IMR-90 (cell line): ENCODE measurements at regions not wholly inside any gene's neighbourhood (a gene's known extent, or its start where the extent isn't known, plus 50 kb on each side); places are given as distances from the start of the nearest gene placed in this dataset.

ENCODE experiments used
- ATAC-seq: fragments of 200-7000 bp; cut with Tn5 transposase; 2 replicates; pipeline ENCODE4 v1.9.1; 2020; ENCODE audit warnings: low read depth, mild to moderate bottlenecking, moderate library complexity
- BruUV-seq: library from RNA; stranded (reverse); fragments of 400-500 nt; replicated peaks from 2 replicates; lab custom pipeline; 2021; lab: Mats Ljungman, UMichigan
- CTCF ChIA-PET: fragments of 300-600 bp; formaldehyde crosslinking; extraction: SDS; loops from one replicate; lab custom pipeline; 2021; ENCODE audit warnings: antibody characterized with exemption; lab: Yijun Ruan, JAX
- POLR2A ChIA-PET: fragments of 300-600 bp; sonication (Branson Sonifier 250); formaldehyde crosslinking; loops from one replicate; lab custom pipeline; 2022; ENCODE audit warnings: antibody characterized with exemption; ENCODE audit not compliant: unreplicated experiment; lab: Charles Lee
- DNase-seq: peaks from one replicate; pipeline ENCODE4 v3.0.0; 2013
- H2AFZ ChIP-seq: replicated peaks from 2 replicates; pipeline ENCODE3; 2013; ENCODE audit warnings: low read length, mild to moderate bottlenecking; ENCODE audit not compliant: poor library complexity
- H2AK5ac ChIP-seq: 2 replicates; pipeline ENCODE4 v1.6.1; 2013; ENCODE audit warnings: low read depth, low read length, inconsistent platforms
- H2AK9ac ChIP-seq: replicated peaks from 2 replicates; pipeline ENCODE3; 2013; ENCODE audit warnings: mild to moderate bottlenecking, low read depth, low read length, moderate library complexity; ENCODE audit not compliant: poor library complexity
- H2BK120ac ChIP-seq: 2 replicates; pipeline ENCODE4 v1.6.1; 2013; ENCODE audit warnings: low read depth, low read length, inconsistent platforms
- H2BK15ac ChIP-seq: 3 replicates; pipeline ENCODE4 v1.6.1; 2013; ENCODE audit warnings: low read depth, low read length, inconsistent platforms
- H2BK20ac ChIP-seq: 2 replicates; pipeline ENCODE4 v1.6.1; 2013; ENCODE audit warnings: low read depth, mild to moderate bottlenecking, inconsistent platforms, low read length, moderate library complexity
- H2BK5ac ChIP-seq: 2 replicates; pipeline ENCODE4 v1.6.1; 2013; ENCODE audit warnings: mild to moderate bottlenecking, low read depth, low read length, inconsistent platforms; ENCODE audit not compliant: poor library complexity, severe bottlenecking
- H3K14ac ChIP-seq: replicated peaks from 2 replicates; pipeline ENCODE4 v1.6.1; 2013; ENCODE audit warnings: low read depth, low read length, inconsistent platforms
- H3K18ac ChIP-seq: 2 replicates; pipeline ENCODE4 v1.6.1; 2013; ENCODE audit warnings: low read depth, low read length, control low read depth
- H3K23ac ChIP-seq: 2 replicates; pipeline ENCODE4 v1.6.1; 2013; ENCODE audit warnings: low read depth, low read length, inconsistent platforms
- H3K27ac ChIP-seq: 2 replicates; pipeline ENCODE4 v1.5.1; 2013; ENCODE audit warnings: mild to moderate bottlenecking, control low read depth, low read length; ENCODE audit not compliant: insufficient read depth
- H3K27me3 ChIP-seq: 2 replicates; pipeline ENCODE4 v1.6.1; 2013; ENCODE audit warnings: low read length; ENCODE audit not compliant: control insufficient read depth, insufficient read depth
- H3K36me3 ChIP-seq: 2 replicates; pipeline ENCODE4 v1.6.1; 2013; ENCODE audit warnings: low read length, mixed read lengths; ENCODE audit not compliant: control insufficient read depth, insufficient read depth
- H3K4ac ChIP-seq: 2 replicates; pipeline ENCODE4 v1.6.1; 2013; ENCODE audit warnings: low read depth, low read length, inconsistent platforms
- H3K4me1 ChIP-seq: 2 replicates; pipeline ENCODE4 v1.6.1; 2013; ENCODE audit warnings: low read length, mixed read lengths; ENCODE audit not compliant: control insufficient read depth, insufficient read depth
- H3K4me2 ChIP-seq: 2 replicates; pipeline ENCODE4 v1.6.1; 2013; ENCODE audit warnings: low read depth, mild to moderate bottlenecking, control low read depth, low read length, moderate library complexity
- H3K4me3 ChIP-seq: 2 replicates; pipeline ENCODE4 v1.5.1; 2013; ENCODE audit warnings: low read depth, mild to moderate bottlenecking, control low read depth, low read length, moderate library complexity; ENCODE audit not compliant: insufficient read depth
- H3K56ac ChIP-seq: 2 replicates; pipeline ENCODE4 v1.6.1; 2013; ENCODE audit warnings: low read length, inconsistent platforms; ENCODE audit not compliant: insufficient read depth; ENCODE audit errors: extremely low read depth
- H3K79me1 ChIP-seq, 2 experiments: 2 replicates each; pipeline ENCODE4 v1.6.1; 2013; ENCODE audit warnings: low read length in 2 of 2, inconsistent platforms in 1 of 2, low read depth in 1 of 2
- H3K9ac ChIP-seq: 2 replicates; pipeline ENCODE4 v1.6.1; 2013; ENCODE audit warnings: low read depth, low read length, control low read depth
- H3K9me1 ChIP-seq: 2 replicates; pipeline ENCODE4 v1.6.1; 2013; ENCODE audit warnings: low read length, inconsistent platforms; ENCODE audit not compliant: insufficient read depth
- H3K9me3 ChIP-seq: 2 replicates; pipeline ENCODE4 v1.6.1; 2013; ENCODE audit warnings: low read length; ENCODE audit not compliant: control insufficient read depth, insufficient read depth
- H4K20me1 ChIP-seq: 2 replicates; pipeline ENCODE4 v1.6.1; 2013; ENCODE audit warnings: low read length, inconsistent platforms; ENCODE audit not compliant: insufficient read depth
- H4K5ac ChIP-seq: 2 replicates; pipeline ENCODE4 v1.6.1; 2013; ENCODE audit warnings: mild to moderate bottlenecking, low read depth, low read length, control low read depth
- H4K8ac ChIP-seq, 2 experiments: 2 replicates each; pipeline ENCODE4 v1.6.1; 2013; ENCODE audit warnings: low read depth in 2 of 2, low read length in 2 of 2, control low read depth in 1 of 2, inconsistent platforms in 1 of 2
- H4K91ac ChIP-seq: 2 replicates; pipeline ENCODE4 v1.6.1; 2013; ENCODE audit warnings: low read depth, low read length, inconsistent platforms; ENCODE audit not compliant: insufficient read depth
- BHLHE40 ChIP-seq: fragments of 150-350 bp; IDR thresholded peaks from 2 replicates; pipeline ENCODE4 v1.6.1; 2016; ENCODE audit warnings: mild to moderate bottlenecking, low read depth, low read length
- CEBPB ChIP-seq: IDR thresholded peaks from 2 replicates; pipeline ENCODE4 v1.6.1; 2012; ENCODE audit warnings: low read depth, low read length, improper control_type of control experiment
- CHD1 ChIP-seq: IDR thresholded peaks from 2 replicates; pipeline ENCODE4 v1.6.1; 2012; ENCODE audit warnings: low read depth, low read length, improper control_type of control experiment
- MXI1 ChIP-seq: IDR thresholded peaks from 2 replicates; pipeline ENCODE4 v1.6.1; 2012; ENCODE audit warnings: low read depth, mild to moderate bottlenecking, low read length, moderate library complexity, borderline replicate concordance
- SMC3 ChIP-seq: fragments of 150-350 bp; IDR thresholded peaks from 2 replicates; pipeline ENCODE4 v1.6.1; 2016; ENCODE audit warnings: low read depth, mild to moderate bottlenecking, antibody characterized with exemption, low read length, moderate library complexity
- WGBS, 2 experiments: methylation state at CpG; one replicate each; pipeline versions ENCODE4 v1.1.5 to v1.1.7; 2013; ENCODE audit warnings: missing lambda C conversion rate in 2 of 2; ENCODE audit not compliant: insufficient read length in 1 of 2; ENCODE audit errors: extremely low coverage in 2 of 2; 5-methylcytosine and 5-hydroxymethylcytosine counted together
- dilution Hi-C: fragments of 300-500 bp; cut with HindIII; formaldehyde crosslinking; loops from one replicate; pipeline ENCODE4 v1.14.3; 2018; ENCODE audit warnings: low sequenced_read_pairs; ENCODE audit not compliant: unreplicated experiment
- in situ Hi-C: fragments of 300-500 bp; cut with MboI; formaldehyde crosslinking; loops from 3 replicates; pipeline ENCODE4 v1.14.3; 2019; ENCODE audit warnings: low sequenced_read_pairs, inconsistent platforms, mixed read lengths
- intact Hi-C: fragments of 100-400 bp; cut with micrococcal nuclease; formaldehyde crosslinking; loops from 2 replicates; pipeline ENCODE4 v1.10.0; 2022
- TF ChIP-seq, protein P1 (sequence below): conservative IDR thresholded peaks from 2 replicates; pipeline ENCODE4 v1.5.1; 2012; ENCODE audit warnings: mild to moderate bottlenecking, low read depth, low read length, improper control_type of control experiment
- TF ChIP-seq, protein P2 (sequence below): fragments of 150-350 bp; IDR thresholded peaks from 2 replicates; pipeline ENCODE4 v1.6.1; 2017; ENCODE audit warnings: mild to moderate bottlenecking, antibody characterized with exemption, low read length, low read depth

DNA sequence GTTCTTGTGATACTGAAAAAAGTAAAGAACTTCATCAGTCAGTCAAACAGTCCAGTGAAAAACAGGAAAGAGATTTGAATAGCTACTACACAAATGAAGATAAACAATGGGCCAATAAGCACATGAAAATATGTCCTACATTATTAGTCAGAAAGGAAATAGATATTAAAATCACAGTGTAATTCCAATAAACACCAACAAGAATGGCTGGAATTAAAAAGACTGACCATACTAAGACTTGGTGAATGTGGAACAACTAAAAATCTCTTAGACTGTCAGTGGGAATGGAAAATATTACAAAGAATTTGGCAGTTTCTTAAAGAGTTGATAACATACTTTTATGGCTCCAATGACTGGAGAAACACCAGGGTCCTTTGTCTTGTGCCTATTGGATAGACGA, 241.8 kb upstream of the USP24 start:
- DNase-seq (no peak), ATAC-seq (no peak)
- dilution Hi-C loops = no loop called here
- Histone ChIP-seq H3K4me2 (no peak overlapping the region), H3K56ac (no peak overlapping the region), H3K27me3 (no peaks in the 10 kb centered on the region), H3K4ac (no peak overlapping the region), H2AK5ac (no peak overlapping the region), H2BK20ac (no peak overlapping the region), H3K9me1 (no peaks in the 10 kb centered on the region), H2AFZ (no peak overlapping the region), H3K4me1 (no peaks in the 10 kb centered on the region), H2BK120ac (no peak overlapping the region), H3K18ac (no peak overlapping the region), H4K91ac (no peak overlapping the region), H3K9me3 (peaks cover 2% of the 10 kb centered on the region; the same call in 1 of the 2 replicates), H3K27ac (no peak overlapping the region), H3K4me3 (no peak overlapping the region), H2BK15ac (no peak overlapping the region), H4K20me1 (no peaks in the 10 kb centered on the region), H3K14ac (no peak overlapping the region), H2AK9ac (no peak overlapping the region), H3K9ac (no peak overlapping the region), H2BK5ac (no peak overlapping the region), H3K36me3 (no peaks in the 10 kb centered on the region), H3K79me1 (no peaks in the 10 kb centered on the region), H4K5ac (no peak overlapping the region), H3K23ac (no peak overlapping the region), H4K8ac (no peak overlapping the region)
- in situ Hi-C loops = no loop called here
- intact Hi-C loops = no loop called here
- BruUV-seq = no TSS peak
- TF ChIP-seq BHLHE40 (no peak), MXI1 (no peak), SMC3 (no peak), CEBPB (no peak), CHD1 (no peak)
- TF ChIP-seq, protein P1, sequence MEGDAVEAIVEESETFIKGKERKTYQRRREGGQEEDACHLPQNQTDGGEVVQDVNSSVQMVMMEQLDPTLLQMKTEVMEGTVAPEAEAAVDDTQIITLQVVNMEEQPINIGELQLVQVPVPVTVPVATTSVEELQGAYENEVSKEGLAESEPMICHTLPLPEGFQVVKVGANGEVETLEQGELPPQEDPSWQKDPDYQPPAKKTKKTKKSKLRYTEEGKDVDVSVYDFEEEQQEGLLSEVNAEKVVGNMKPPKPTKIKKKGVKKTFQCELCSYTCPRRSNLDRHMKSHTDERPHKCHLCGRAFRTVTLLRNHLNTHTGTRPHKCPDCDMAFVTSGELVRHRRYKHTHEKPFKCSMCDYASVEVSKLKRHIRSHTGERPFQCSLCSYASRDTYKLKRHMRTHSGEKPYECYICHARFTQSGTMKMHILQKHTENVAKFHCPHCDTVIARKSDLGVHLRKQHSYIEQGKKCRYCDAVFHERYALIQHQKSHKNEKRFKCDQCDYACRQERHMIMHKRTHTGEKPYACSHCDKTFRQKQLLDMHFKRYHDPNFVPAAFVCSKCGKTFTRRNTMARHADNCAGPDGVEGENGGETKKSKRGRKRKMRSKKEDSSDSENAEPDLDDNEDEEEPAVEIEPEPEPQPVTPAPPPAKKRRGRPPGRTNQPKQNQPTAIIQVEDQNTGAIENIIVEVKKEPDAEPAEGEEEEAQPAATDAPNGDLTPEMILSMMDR = no peak
- TF ChIP-seq, protein P2, sequence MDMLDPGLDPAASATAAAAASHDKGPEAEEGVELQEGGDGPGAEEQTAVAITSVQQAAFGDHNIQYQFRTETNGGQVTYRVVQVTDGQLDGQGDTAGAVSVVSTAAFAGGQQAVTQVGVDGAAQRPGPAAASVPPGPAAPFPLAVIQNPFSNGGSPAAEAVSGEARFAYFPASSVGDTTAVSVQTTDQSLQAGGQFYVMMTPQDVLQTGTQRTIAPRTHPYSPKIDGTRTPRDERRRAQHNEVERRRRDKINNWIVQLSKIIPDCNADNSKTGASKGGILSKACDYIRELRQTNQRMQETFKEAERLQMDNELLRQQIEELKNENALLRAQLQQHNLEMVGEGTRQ = no peak
- WGBS, 2 experiments = no CpG with 5 or more reads among the region's 1 CpG
- ChIA-PET POLR2A (no interaction called here), CTCF (interaction anchor here (0.7 kb wide), 1 partner anchor 380 kb away, joined by 3 read pairs; no protein-coding TSS in a partner anchor)
